HG02571 (cell line): ENCODE measurements at regions not wholly inside any gene's neighbourhood (a gene's known extent, or its start where the extent isn't known, plus 50 kb on each side); places are given as distances from the start of the nearest gene placed in this dataset.
"Not testable (repeated sequence)": the region's sequence is repeated elsewhere in the genome, so short reads cannot be mapped to it uniquely, and the experiment has no call there.

Source experiments
- ATAC-seq: cut with Tn5 transposase; IDR thresholded peaks from one replicate; pipeline ENCODE4 v1.9.1; 2021; ENCODE audit warnings: mild to moderate bottlenecking, moderate library complexity; ENCODE audit not compliant: unreplicated experiment

DNA sequence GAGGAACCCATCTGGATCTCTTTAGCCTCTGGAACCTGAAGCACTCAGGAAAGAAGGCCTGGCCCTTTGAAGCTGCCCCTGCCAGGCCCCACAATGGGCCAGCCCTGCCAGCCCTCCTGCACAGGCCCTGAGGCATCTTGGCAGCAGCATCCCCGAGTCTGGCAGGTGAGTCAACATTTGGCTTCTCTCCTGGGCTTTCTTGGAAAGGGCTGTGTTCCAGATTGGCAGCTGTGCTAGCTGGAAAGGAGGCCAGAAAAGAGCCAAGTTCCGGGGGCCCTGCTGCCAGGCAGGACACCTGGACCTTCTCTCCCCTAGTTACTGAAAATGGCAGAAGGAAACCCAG, 187.2 kb downstream of the SHQ1 start:
- no peak for ATAC-seq

GRCh38 chr3:72660270-72661114, 187.8 kb downstream of the SHQ1 start:
- no peak for ATAC-seq

DNA sequence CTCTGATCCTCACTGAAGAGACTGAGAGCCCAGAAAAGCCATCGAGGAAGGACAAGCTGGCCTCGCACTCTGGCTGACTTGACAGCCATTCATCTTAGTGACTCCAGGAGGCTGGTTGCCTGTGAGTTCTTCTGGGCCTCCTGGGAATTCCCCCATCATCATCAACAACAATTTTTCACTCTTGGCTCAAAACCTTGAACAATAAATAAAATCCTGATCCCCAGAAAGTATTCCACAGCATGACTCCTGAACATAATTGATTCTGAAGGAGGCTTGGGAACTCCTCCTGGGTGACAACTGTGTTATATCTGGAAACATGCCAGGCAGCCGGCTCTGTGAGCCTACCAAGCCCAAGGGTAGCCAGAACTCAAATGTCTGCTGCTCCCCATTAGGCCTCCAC, 188.6 kb downstream of the SHQ1 start:
- no peak for ATAC-seq

DNA sequence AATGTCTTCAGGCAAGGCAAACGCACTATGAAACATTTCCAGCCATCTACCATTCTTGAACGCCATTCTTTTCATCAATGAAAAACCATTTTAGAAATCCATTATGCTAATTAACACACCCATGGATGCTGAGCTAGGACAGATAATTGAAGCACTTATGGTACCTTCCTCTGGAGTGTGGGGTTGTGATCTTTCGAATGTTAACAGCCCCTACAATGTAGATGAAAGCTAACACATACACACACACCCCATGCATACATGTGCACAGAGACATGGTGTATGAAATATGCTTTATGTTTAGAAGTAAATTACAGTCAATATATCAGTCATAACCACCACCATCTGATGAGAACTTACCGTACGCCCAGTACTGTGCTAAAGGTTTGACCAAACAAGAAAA, 189.1 kb downstream of the SHQ1 start:
- no peak for ATAC-seq

DNA sequence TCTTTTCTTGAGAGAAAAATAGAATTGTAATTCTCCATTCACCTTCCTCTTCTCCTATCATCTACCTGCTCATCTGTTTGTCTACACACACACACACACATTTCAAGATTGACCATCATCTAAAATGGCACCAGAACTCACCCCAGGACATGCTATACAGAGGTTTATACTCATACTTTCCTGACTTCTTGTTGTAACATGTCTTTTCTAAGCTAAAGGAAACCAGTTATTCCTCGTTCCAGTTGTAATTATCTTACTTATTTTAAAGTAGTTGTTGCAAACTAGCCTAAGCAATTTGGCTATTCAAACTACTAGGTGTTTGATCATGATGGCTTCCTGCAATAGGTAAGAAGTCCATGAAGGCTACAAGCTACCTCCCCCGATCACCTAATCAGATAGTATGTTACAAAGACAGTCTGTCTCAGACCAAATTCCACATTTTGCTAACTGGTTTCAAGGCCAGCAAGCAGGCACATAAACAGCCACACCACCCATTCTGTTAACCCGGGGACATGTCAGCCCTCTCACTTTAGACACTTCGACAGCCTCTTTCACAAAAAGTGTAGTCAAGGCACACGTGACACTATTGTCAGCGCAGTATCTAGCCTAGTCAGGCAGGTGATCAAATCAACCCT, 189.7 kb downstream of the SHQ1 start:
- no peak for ATAC-seq

GRCh38 chr3:72657666-72658065, 190.6 kb downstream of the SHQ1 start:
- ATAC-seq, result no peak

- no peak for ATAC-seq
These were observed 192.5 kb downstream of the SHQ1 start for GRCh38 chr3:72655723-72656122.

DNA sequence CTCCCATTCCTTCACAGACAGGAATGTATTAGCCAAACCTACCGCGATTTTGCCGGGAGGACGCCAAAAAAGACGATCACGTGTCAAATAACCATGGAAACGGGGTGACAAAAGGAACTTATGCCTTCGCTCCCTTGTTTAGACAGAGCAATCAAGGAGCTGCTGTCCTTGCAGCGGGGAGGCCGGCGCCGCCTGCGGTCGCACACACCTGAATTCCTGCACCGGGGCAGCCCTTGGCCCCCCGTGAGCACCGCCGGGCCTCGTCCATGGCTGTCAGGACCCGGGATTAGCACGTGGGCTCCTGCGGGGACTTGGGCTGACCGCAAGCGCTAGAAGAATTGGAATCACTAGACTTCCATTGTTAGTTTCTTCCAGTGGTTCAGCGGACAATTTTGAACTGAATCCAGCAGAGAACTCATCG, 193.1 kb downstream of the SHQ1 start:
- ATAC-seq, result no peak

- ATAC-seq, result no peak
These were observed 195.8 kb downstream of the SHQ1 start for GRCh38 chr3:72652395-72652794.

- no peak for ATAC-seq
These were observed 196.7 kb downstream of the SHQ1 start for GRCh38 chr3:72651498-72651897.

DNA sequence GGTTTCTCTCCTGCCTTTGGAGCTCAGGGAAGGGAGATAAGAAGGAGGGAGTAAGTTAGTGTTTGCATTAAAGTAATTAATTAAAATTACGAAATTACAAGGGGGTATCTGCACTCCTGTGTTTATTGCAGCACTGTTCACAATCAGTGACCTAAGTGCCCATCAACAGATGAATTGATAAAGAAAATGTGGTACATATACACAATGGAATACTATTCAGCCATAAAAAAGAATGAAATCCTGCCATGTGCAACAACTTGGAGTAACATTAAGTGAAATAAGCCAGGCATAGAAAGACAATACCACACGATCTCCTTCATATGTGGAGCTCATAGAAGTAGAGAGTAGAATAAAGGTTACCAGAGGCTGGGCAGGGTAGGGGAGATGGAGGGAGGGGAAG, 202.0 kb downstream of the SHQ1 start:
- ATAC-seq, result no peak

- not testable (repeated sequence) for ATAC-seq
These were observed 204.6 kb downstream of the SHQ1 start for GRCh38 chr3:72643635-72644034.

DNA sequence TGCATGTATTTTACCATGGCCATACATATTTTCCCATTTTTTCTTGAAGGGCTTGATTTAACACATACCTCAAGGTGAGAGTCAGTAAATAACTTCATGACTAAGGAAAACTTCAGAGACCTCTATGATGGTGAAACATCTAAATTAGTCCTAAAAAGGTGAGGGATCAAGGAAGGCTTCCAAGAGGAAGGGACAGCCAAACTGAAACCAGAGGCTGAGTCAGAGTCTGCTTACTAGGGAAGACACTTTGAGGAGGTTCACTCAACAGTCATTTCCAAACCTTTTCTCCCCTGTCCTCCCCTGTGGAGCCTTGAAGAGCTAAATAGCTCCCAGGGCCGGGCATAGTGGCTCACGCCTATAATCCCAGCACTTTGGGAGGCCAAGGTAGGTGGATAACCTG, 206.6 kb downstream of the SHQ1 start:
- ATAC-seq, result no peak

DNA sequence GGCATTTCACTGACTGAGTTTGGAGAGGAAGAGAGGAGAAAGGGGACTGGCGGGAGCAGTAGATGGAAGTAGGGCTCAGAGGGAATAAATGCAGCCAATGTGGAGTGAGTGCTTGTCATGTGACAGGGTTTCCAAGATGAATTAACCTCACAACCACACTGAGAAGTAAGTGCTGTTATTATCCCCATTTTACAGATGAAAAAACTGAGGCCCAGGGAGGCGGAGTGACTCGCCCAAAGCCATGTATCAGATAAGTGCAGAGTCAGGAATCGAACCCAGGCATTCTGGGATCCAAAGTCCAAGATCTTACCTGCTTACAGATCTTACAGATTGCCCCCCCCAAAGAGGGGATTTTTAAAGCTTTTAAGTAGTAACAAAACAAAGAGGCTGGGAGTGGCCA, 207.2 kb downstream of the SHQ1 start:
- ATAC-seq, result no peak

DNA sequence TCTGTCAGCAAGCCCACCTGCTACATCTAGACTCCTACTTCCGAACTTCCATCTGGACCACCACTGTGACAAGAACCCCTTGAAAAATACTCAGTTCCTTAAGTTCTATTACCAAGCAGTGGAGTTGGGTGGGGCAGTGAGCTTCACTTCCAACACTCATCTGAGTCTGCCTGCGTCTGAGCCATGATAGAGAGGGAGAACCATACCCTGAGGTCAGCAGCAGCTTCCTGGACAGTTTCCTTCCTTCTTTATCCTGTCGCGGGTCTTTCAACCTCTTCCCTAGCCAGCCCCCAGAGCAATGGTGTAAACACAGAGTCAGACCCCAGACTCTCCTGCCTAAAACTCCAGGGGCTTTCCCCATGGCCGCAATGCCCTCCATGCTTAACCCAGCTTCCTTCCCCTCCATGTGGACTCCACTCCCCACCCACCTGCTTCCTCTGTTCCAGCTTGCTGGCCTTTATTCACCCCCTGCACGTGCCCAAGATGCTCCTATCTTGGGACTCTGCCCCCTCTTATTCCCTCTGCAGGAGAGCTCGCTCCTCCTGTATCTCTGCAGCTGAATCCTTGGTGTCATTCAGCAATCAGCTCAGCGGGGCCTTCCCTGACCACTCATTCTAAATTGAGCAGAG, 211.2 kb downstream of the SHQ1 start:
- no peak for ATAC-seq

DNA sequence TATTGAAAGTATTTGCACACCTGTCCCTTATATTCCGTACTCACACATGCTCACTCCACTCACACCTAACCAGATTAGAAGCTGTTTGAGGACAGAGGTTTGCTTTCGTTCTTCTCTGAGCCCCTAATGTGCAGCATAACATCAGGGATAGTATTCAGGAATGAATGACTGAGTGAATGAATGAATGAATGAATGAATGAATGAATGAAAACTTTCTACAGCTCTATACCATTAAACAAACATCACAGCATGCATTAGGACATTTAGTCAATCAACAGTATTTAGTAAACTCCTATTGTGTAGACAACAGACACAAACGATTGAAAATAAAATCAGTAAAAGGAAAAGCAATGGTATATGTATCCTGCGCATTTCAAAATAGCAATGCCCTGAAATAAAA, 212.7 kb downstream of the SHQ1 start:
- no peak for ATAC-seq

- ATAC-seq, result peak; percentile 49
These were observed 214.1 kb downstream of the SHQ1 start for GRCh38 chr3:72634128-72634527.

DNA sequence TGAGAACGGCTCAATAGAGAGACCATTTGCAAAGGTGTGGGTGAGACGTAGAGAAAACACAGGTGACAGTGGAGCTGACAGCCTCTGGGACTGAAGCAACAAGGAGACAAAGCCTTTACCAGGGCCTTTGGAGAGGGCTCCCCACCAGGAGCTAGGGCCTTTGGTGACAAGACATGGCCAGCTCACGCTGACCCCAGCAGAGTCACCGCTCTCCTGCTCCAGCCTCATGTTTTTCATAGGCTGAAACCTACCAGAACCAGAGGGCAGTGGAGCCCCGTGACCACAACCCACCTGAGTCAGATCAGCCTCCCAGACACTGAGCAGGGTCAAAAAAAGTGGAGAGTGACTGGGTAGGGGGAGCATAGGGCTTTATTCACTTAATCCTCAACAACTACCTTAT, 214.7 kb downstream of the SHQ1 start:
- no peak for ATAC-seq

GRCh38 chr3:72633121-72633520, 215.1 kb downstream of the SHQ1 start:
- ATAC-seq, result no peak

GRCh38 chr3:72632129-72632528, 216.1 kb downstream of the SHQ1 start:
- no peak for ATAC-seq

- ATAC-seq, result no peak
These were observed 217.3 kb downstream of the SHQ1 start for GRCh38 chr3:72630969-72631344.

- no peak for ATAC-seq
These were observed 217.8 kb downstream of the SHQ1 start for GRCh38 chr3:72630327-72630968.
